ENCODE measurements at regions not wholly inside any gene's neighbourhood (a gene's known extent, or its start where the extent isn't known, plus 50 kb on each side); places are given as distances from the start of the nearest gene placed in this dataset.
"Not testable (repeated sequence)": the region's sequence is repeated elsewhere in the genome, so short reads cannot be mapped to it uniquely, and the experiment has no call there.

DNA sequence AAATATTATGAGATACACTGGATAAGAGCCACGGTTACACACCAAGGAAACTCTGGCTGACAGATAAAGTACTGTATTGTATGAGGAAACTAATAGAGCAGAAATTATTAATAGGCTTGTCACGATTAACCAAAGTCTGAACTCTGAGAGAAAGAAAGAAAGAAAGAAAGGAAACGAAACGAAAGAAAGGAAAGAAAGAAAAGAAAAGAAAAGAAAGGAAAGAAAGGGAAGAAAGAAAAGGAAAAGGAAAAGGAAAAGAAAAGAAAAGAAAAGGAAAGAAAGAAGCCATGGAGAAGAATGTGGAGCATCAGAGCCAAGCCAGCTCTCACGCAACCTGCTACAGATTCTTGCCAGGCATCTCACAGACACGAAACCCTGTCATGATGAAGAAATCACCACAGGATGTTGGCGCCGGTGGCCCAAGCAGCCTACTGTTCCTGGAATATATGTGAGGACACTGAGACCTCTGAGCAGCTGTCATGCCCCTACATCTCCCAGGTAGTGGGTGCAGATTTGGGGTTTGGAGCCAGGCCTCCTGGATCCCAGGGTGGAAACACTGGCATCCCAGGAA is 187.4 kb upstream of the LRRC61 start:
- H3K4me3 ChIP-seq (ENCODE audit: low read depth, low read length); H3K9ac ChIP-seq (ENCODE audit: low read depth, low read length); H3K27me3 ChIP-seq (ENCODE audit: control insufficient read depth, insufficient read depth, low read length); H3K36me3 ChIP-seq (ENCODE audit: control insufficient read depth, insufficient read depth, low read length); H3K9me3 ChIP-seq (ENCODE audit: control insufficient read depth, insufficient read depth, low read length); H3K4me1 ChIP-seq (ENCODE audit: control insufficient read depth, insufficient read depth, low read length): not testable (repeated sequence)

DNA sequence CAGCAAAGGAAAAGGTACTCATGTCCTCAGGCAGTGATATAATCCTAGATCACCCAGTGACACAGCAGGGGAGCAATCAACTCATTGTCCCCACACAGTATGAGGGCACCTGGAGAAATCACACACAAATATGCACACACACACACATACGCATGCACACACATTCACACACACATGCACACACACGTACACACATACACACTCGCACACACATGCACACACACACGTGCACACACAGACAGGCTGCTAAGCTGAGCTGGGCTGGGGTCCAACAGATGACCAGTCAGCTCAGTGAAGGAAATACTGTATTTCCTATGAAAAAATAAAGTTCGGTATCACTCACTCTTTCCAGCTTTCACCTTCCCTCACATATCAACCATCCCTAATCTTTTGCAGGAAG is 183.3 kb upstream of the LRRC61 start:
- H3K27me3 ChIP-seq (ENCODE audit: control insufficient read depth, insufficient read depth, low read length); H3K4me1 ChIP-seq (ENCODE audit: control insufficient read depth, insufficient read depth, low read length); H3K36me3 ChIP-seq (ENCODE audit: control insufficient read depth, insufficient read depth, low read length); H3K4me3 ChIP-seq (ENCODE audit: low read depth, low read length); H3K9ac ChIP-seq (ENCODE audit: low read depth, low read length); H3K9me3 ChIP-seq (ENCODE audit: control insufficient read depth, insufficient read depth, low read length): not testable (repeated sequence)

DNA sequence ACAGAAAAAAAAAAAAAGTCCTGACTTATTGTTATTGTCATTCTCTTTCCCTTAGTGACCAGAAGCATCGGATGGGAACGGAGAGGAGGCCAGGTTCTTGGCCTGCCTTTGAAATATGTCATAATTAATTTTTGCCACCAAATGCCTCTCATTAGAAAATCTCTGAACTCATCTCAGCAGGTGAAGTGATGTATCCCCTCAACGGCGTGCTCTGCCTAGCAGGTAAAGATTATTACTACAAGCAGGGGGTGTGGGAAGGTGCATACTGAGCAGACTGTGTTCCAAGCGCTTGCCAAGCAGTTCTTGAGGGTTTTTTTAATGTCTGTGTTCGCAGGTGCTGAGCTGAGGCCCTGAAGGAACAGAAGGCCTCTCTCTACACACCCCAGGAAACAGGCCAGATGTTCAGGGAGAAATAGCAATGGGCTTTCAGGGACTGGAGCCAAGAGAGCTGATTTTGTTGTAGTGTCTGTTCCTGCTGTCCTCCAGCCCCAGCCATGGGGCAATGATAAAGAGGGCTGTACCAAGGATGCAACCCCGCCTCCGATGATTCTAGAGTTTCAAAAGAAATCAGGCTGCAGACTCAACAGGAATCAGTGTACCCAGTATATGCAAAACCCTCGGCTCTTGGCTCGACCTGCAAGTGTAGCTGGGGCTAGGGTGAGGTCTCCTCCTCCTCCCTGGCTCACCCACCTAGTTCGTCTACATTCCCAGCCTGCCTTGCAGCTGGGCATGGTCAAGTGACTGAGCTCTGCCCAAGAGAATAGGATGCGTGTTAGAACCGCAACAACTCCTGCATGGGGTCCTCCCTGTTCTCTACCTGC is 181.4 kb upstream of the LRRC61 start:
- not testable (repeated sequence) for H3K4me1 ChIP-seq (ENCODE audit: control insufficient read depth, insufficient read depth, low read length); H3K9ac ChIP-seq (ENCODE audit: low read depth, low read length); H3K4me3 ChIP-seq (ENCODE audit: low read depth, low read length); H3K36me3 ChIP-seq (ENCODE audit: control insufficient read depth, insufficient read depth, low read length); H3K9me3 ChIP-seq (ENCODE audit: control insufficient read depth, insufficient read depth, low read length); H3K27me3 ChIP-seq (ENCODE audit: control insufficient read depth, insufficient read depth, low read length)

DNA sequence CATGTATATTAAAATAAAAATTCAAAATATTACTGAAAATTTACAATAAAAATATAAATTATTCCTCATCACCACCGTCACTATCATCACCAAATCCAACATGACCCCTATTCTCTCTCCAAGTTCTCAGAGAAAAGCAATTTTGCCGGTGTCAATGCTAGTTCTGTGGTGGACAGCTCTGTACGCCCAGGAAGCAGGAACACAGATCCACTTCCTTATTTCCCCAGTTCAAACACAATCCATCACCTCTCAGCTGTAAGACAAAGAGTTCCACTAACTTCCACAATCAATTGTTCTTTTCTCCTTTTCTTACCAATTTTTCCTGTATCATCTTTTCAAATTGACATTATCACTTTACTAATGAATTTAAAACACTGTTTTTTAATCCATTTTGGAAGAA is 177.0 kb upstream of the LRRC61 start:
- H3K4me1 ChIP-seq (ENCODE audit: control insufficient read depth, insufficient read depth, low read length); H3K9ac ChIP-seq (ENCODE audit: low read depth, low read length); H3K9me3 ChIP-seq (ENCODE audit: control insufficient read depth, insufficient read depth, low read length); H3K27me3 ChIP-seq (ENCODE audit: control insufficient read depth, insufficient read depth, low read length); H3K4me3 ChIP-seq (ENCODE audit: low read depth, low read length); H3K36me3 ChIP-seq (ENCODE audit: control insufficient read depth, insufficient read depth, low read length): not testable (repeated sequence)

DNA sequence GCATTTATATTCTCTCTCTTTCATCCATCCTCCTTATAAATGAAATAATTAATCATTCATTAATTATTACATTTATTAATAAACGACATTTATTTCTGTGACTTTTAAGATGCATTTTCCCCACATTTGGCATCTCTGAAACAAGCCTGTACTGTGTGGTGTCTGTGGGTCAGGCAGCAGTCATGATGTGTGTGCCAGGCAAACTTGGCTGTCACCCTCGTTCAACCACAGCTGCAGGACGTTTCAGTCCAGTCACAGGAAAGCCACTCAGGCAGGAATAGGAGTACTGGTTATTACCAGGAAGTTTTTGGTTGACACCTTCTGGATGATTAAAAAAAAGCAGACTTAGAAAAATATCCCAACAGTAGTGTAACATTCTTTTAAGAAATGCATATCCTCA is 175.6 kb upstream of the LRRC61 start:
- not testable (repeated sequence) for H3K36me3 ChIP-seq (ENCODE audit: control insufficient read depth, insufficient read depth, low read length); H3K4me1 ChIP-seq (ENCODE audit: control insufficient read depth, insufficient read depth, low read length); H3K27me3 ChIP-seq (ENCODE audit: control insufficient read depth, insufficient read depth, low read length); H3K4me3 ChIP-seq (ENCODE audit: low read depth, low read length); H3K9me3 ChIP-seq (ENCODE audit: control insufficient read depth, insufficient read depth, low read length); H3K9ac ChIP-seq (ENCODE audit: low read depth, low read length)

DNA sequence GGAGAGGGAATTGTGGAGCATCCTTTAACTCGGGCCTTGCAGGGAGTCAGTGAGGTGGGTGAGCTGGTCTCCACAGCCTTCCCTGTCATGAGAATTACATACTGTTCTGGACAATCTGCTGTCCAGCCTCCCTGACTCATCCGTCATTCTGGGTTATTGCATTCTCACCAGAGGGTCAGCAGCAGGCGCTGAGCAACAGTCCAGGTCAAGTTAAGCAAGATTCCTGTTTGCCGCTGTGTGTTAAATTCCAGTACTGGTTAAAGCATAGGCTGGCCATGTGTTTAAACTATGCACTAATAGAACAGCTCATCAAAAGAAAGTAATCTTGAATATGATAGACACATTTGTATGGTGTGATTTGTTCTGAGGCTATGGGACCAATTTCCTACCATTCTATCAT is 167.1 kb upstream of the LRRC61 start:
- H3K27me3 ChIP-seq (ENCODE audit: control insufficient read depth, insufficient read depth, low read length); H3K9ac ChIP-seq (ENCODE audit: low read depth, low read length); H3K9me3 ChIP-seq (ENCODE audit: control insufficient read depth, insufficient read depth, low read length); H3K4me1 ChIP-seq (ENCODE audit: control insufficient read depth, insufficient read depth, low read length); H3K4me3 ChIP-seq (ENCODE audit: low read depth, low read length); H3K36me3 ChIP-seq (ENCODE audit: control insufficient read depth, insufficient read depth, low read length): not testable (repeated sequence)

DNA sequence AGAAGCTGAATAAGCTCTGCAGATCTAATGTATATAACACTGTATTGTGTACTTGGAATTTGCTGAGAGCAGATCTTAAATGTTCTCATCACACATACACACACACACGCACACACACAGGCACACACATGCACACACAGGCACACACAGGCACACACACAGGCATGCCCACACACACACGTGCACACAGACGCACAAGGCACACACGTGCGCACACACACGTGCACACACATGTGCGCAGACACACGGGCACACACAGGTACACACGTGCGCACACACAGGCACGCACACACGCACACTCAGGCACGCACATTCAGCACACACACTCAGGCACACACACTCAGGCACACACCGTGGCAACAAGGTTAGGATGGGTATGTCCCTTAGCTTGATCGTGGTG is 164.5 kb upstream of the LRRC61 start:
- not testable (repeated sequence) for H3K27me3 ChIP-seq (ENCODE audit: control insufficient read depth, insufficient read depth, low read length); H3K4me1 ChIP-seq (ENCODE audit: control insufficient read depth, insufficient read depth, low read length); H3K9me3 ChIP-seq (ENCODE audit: control insufficient read depth, insufficient read depth, low read length); H3K4me3 ChIP-seq (ENCODE audit: low read depth, low read length); H3K36me3 ChIP-seq (ENCODE audit: control insufficient read depth, insufficient read depth, low read length); H3K9ac ChIP-seq (ENCODE audit: low read depth, low read length)

DNA sequence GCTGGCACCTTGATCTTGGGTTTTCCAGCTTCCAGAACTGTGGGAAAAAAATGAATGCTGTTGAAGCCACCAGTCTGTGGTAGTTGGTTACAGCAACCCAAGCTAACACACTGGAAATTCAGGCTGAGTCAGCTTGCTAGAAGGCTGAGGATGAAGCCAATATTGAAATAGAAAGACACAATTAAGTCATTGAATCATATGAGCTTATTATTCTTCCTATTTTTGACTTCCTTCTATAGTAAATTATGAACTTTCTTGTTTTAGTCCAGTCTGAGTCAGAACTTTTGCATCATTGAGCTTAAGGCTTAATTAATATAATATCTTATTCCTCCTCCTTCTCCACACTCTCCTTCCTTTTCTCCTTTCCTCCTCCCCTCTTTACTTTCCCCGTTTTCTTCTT is 153.6 kb upstream of the LRRC61 start:
- H3K9me3 ChIP-seq (ENCODE audit: control insufficient read depth, insufficient read depth, low read length); H3K27me3 ChIP-seq (ENCODE audit: control insufficient read depth, insufficient read depth, low read length); H3K4me1 ChIP-seq (ENCODE audit: control insufficient read depth, insufficient read depth, low read length); H3K9ac ChIP-seq (ENCODE audit: low read depth, low read length); H3K4me3 ChIP-seq (ENCODE audit: low read depth, low read length); H3K36me3 ChIP-seq (ENCODE audit: control insufficient read depth, insufficient read depth, low read length): not testable (repeated sequence)

DNA sequence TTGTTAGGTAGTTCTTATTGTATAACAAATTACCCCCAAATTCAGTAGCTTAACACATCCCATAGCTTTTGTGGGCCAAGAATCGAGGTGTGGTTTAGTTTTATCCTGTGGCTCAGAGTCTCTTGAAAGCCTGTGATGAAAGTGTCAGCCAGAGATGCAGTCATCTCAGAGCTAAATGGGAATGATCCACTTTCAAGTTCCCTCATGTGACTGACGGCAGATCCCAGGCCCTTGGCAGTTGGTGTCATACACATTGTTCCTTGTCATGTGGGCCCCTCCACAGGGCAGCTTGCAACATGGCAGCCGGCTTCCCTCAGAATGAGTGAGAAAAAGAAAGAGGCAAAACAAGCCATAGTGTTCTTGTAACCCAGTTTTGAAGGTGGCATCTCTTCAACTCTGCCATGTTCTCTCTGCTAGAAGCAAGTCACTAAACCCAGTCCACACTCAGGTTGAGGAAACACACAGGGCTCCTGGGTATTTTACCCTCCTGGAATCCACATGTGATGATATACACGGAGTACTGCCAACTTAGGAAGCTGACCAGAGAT is 153.1 kb upstream of the LRRC61 start:
- not testable (repeated sequence) for H3K4me1 ChIP-seq (ENCODE audit: control insufficient read depth, insufficient read depth, low read length); H3K36me3 ChIP-seq (ENCODE audit: control insufficient read depth, insufficient read depth, low read length); H3K27me3 ChIP-seq (ENCODE audit: control insufficient read depth, insufficient read depth, low read length); H3K9me3 ChIP-seq (ENCODE audit: control insufficient read depth, insufficient read depth, low read length); H3K4me3 ChIP-seq (ENCODE audit: low read depth, low read length); H3K9ac ChIP-seq (ENCODE audit: low read depth, low read length)

DNA sequence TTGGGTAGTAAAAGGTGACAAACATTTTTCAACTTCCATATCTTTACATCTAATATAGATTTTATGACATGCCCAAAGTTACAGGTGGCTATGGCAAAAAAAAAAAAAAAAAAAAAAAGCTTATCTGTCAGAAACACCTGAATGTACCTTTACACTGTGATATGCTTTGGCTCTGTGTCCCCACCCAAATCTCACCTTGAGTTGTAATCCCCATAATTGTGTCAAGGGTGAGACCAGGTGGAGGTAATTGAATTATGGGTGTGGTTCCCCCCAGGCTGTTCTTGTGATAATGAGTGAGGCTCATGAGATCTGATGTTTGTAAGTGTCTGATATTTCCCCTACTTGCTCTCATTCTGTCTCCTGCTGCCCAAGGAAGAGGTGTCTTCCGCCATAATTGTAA is 139.6 kb upstream of the LRRC61 start:
- not testable (repeated sequence) for H3K9me3 ChIP-seq (ENCODE audit: control insufficient read depth, insufficient read depth, low read length); H3K4me3 ChIP-seq (ENCODE audit: low read depth, low read length); H3K4me1 ChIP-seq (ENCODE audit: control insufficient read depth, insufficient read depth, low read length); H3K27me3 ChIP-seq (ENCODE audit: control insufficient read depth, insufficient read depth, low read length); H3K9ac ChIP-seq (ENCODE audit: low read depth, low read length); H3K36me3 ChIP-seq (ENCODE audit: control insufficient read depth, insufficient read depth, low read length)

DNA sequence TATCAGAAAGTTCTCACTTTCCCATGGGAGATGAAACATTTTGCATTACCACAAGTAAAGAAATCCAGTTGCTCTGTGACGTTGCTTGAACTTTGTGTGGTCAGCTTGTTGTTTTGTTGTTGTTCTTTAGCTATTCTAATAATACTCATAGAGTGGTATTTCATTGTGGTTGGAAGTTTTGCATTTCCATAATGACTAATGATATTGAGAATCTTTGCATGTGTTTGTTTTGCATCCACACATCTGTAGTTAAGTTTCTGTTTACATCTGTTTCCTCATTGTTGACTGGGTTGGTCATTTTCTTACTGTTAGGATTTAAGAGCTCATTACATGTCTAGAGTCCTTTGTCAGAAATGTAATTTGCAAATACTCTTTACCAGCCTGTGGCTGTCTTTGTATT is 133.2 kb upstream of the LRRC61 start:
- H3K4me1 ChIP-seq (ENCODE audit: control insufficient read depth, insufficient read depth, low read length); H3K4me3 ChIP-seq (ENCODE audit: low read depth, low read length); H3K9ac ChIP-seq (ENCODE audit: low read depth, low read length); H3K36me3 ChIP-seq (ENCODE audit: control insufficient read depth, insufficient read depth, low read length); H3K27me3 ChIP-seq (ENCODE audit: control insufficient read depth, insufficient read depth, low read length); H3K9me3 ChIP-seq (ENCODE audit: control insufficient read depth, insufficient read depth, low read length): not testable (repeated sequence)

DNA sequence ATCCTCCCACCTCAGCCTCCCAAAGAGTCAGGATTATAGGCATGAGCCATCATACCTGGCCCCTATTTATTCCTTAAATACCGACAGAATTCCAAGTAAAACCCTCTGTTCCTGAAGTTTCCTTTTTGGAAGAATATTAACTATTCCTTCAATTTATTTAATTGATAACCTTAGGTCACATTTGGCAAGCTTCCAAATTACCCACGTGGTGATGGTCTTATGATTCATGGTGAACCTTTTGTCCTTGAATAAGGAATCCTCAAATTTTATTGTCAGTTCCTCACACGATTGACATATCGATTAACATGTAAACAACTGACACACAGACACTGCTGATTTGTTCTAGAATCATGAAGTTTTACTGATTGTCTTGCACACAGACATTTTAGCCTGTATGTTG is 130.6 kb upstream of the LRRC61 start:
- H3K9ac ChIP-seq (ENCODE audit: low read depth, low read length); H3K27me3 ChIP-seq (ENCODE audit: control insufficient read depth, insufficient read depth, low read length); H3K4me1 ChIP-seq (ENCODE audit: control insufficient read depth, insufficient read depth, low read length); H3K36me3 ChIP-seq (ENCODE audit: control insufficient read depth, insufficient read depth, low read length); H3K4me3 ChIP-seq (ENCODE audit: low read depth, low read length); H3K9me3 ChIP-seq (ENCODE audit: control insufficient read depth, insufficient read depth, low read length): not testable (repeated sequence)

All from iPS-15b (cell line).